HepG2 (cell line): ENCODE measurements at regions not wholly inside any gene's neighbourhood (a gene's known extent, or its start where the extent isn't known, plus 50 kb on each side); places are given as distances from the start of the nearest gene placed in this dataset.

Experiments
- ATAC-seq: fragments of 200-7000 bp; cut with Tn5 transposase; 3 replicates; pipeline ENCODE4 v1.9.1; 2020; ENCODE audit warnings: mild to moderate bottlenecking, moderate library complexity
- BruUV-seq: library from RNA; stranded (reverse); fragments of 400-500 nt; replicated peaks from 2 replicates; lab custom pipeline; 2021; lab: Mats Ljungman, UMichigan
- CTCF ChIA-PET: fragments of 300-600 bp; formaldehyde crosslinking; extraction: SDS; loops from one replicate; lab custom pipeline; 2021; ENCODE audit warnings: low total read pairs, inconsistent platforms, low intra/inter-chr PET ratio; lab: Yijun Ruan, JAX
- POLR2A ChIA-PET: fragments of 350-600 bp; sonication (Branson Sonifier 250); formaldehyde crosslinking; loops from one replicate; lab custom pipeline; 2020; ENCODE audit warnings: antibody characterized with exemption, inconsistent platforms; lab: Yijun Ruan, JAX
- DNase-seq: peaks from one replicate; pipeline ENCODE4 v3.0.0-alpha.2; 2015; ENCODE audit warnings: low spot score
- FAIRE-seq: peaks from 3 replicates; lab custom pipeline; 2011; peaks lifted over from hg19 to GRCh38; lab: Jason Lieb, UNC
- H2AFZ ChIP-seq: one replicate; pipeline ENCODE4 v1.6.1; 2011; ENCODE audit warnings: low read length, inconsistent platforms
- H3K27ac ChIP-seq: fragments of 300-600 bp; 3 replicates; pipeline ENCODE4 v1.8.0; 2011; ENCODE audit warnings: mixed run types, mild to moderate bottlenecking, mixed read lengths, low read length, inconsistent platforms; ENCODE audit not compliant: insufficient read depth; ENCODE audit errors: extremely low read length
- H3K27me3 ChIP-seq, 2 experiments: fragments of 200-600 bp in 1 of 2; 2 replicates in 1 of 2; 3 replicates in 1 of 2; pipeline versions ENCODE4 v1.6.0 to v1.8.0; 2011; ENCODE audit warnings: low read length in 2 of 2, mild to moderate bottlenecking in 2 of 2, moderate library complexity in 2 of 2, inconsistent platforms in 1 of 2; ENCODE audit not compliant: insufficient read depth in 2 of 2, control insufficient read depth in 1 of 2
- H3K36me3 ChIP-seq, 2 experiments: fragments of 200-600 bp in 1 of 2; replicated peaks in 1 of 2; 2 replicates in 1 of 2; 3 replicates in 1 of 2; pipeline versions ENCODE4 v1.5.1 to v1.8.0; 2011; ENCODE audit warnings: low read length in 2 of 2, inconsistent platforms in 1 of 2; ENCODE audit not compliant: insufficient read depth in 2 of 2, control insufficient read depth in 1 of 2
- H3K4me1 ChIP-seq: 2 replicates; pipeline ENCODE4 v1.5.1; 2012; ENCODE audit warnings: low read length, inconsistent platforms; ENCODE audit not compliant: insufficient read depth
- H3K4me2 ChIP-seq: 2 replicates; pipeline ENCODE4 v1.6.0; 2011; ENCODE audit warnings: low read depth, low read length, inconsistent platforms
- H3K4me3 ChIP-seq, 3 experiments: fragments of 200-600 bp in 1 of 3; sonication (generic), shearing (Covaris generic) in 1 of 3; replicated peaks in 1 of 3; 2 replicates each; pipeline ENCODE4 v1.5.1; 2011 to 2016; ENCODE audit warnings: low read length in 3 of 3, inconsistent platforms in 2 of 3, low read depth in 2 of 3, mild to moderate bottlenecking in 2 of 3, control low read depth in 1 of 3, mixed read lengths in 1 of 3; ENCODE audit not compliant: insufficient read depth in 1 of 3
- H3K79me2 ChIP-seq: one replicate; pipeline ENCODE4 v1.6.1; 2011; ENCODE audit warnings: low read length, inconsistent platforms; ENCODE audit not compliant: insufficient read depth
- H3K9ac ChIP-seq: 2 replicates; pipeline ENCODE4 v1.6.0; 2011; ENCODE audit warnings: mild to moderate bottlenecking, low read depth, low read length, inconsistent platforms; ENCODE audit not compliant: insufficient read depth
- H3K9me3 ChIP-seq: 2 replicates; pipeline ENCODE4 v1.5.1; 2012; ENCODE audit warnings: mild to moderate bottlenecking, low read length
- H4K20me1 ChIP-seq: 2 replicates; pipeline ENCODE4 v1.6.0; 2011; ENCODE audit warnings: inconsistent platforms, mild to moderate bottlenecking, low read length, moderate library complexity; ENCODE audit not compliant: insufficient read depth
- NAIF1 ChIP-seq: sonication (generic); formaldehyde crosslinking; IDR thresholded peaks from 2 replicates; pipeline ENCODE4 v1.5.0; 2020; ENCODE audit warnings: mild to moderate bottlenecking, missing genetic modification reagents, borderline replicate concordance
- YY1 ChIP-seq: IDR thresholded peaks from 2 replicates; pipeline ENCODE4 v1.6.1; 2011; ENCODE audit warnings: low read length, low read depth, moderate library complexity, mild to moderate bottlenecking; ENCODE audit not compliant: insufficient read depth, insufficient replicate concordance
- ZFP1 ChIP-seq: IDR thresholded peaks from 2 replicates; pipeline ENCODE4 v1.6.1; 2016
- ZSCAN31 ChIP-seq: sonication (generic); formaldehyde crosslinking; IDR thresholded peaks from 2 replicates; pipeline ENCODE4 v1.5.0; 2020; ENCODE audit warnings: low read depth, mild to moderate bottlenecking, missing genetic modification reagents
- WGBS: methylation state at CpG from one replicate; pipeline ENCODE4 v1.1.6; 2017; ENCODE audit warnings: low lambda C conversion rate; 5-methylcytosine and 5-hydroxymethylcytosine counted together
- in situ Hi-C: cut with HindIII; loops from 2 replicates; pipeline ENCODE4 v1.10.0; 2017; ENCODE audit warnings: low pct_unique_long_range_greater_than_20kb; ENCODE audit not compliant: extremely low pct_ligation_motif_present
- intact Hi-C: fragments of 100-400 bp; cut with micrococcal nuclease; formaldehyde crosslinking; loops from one replicate; pipeline ENCODE4 v1.10.0; 2022; ENCODE audit not compliant: unreplicated experiment

- ChIA-PET CTCF (no interaction called here), POLR2A (no interaction called here)
- FAIRE-seq = no peak
- H3K27ac ChIP-seq = no peak overlapping the region
- no peaks in the 10 kb centered on the region for H3K36me3 ChIP-seq
- no peaks in the 10 kb centered on the region for H3K79me2 ChIP-seq
- TF ChIP-seq ZSCAN31 (CRISPR knock-in tag) = no peak
- H3K27me3 ChIP-seq = no peaks in the 10 kb centered on the region
- DNase-seq = no peak
- no peak for ATAC-seq
- no peak overlapping the region for H3K4me3 ChIP-seq
- no peak overlapping the region for H3K4me2 ChIP-seq
- H3K4me1 ChIP-seq = no peaks in the 10 kb centered on the region
- no peak overlapping the region for H3K9ac ChIP-seq
- intact Hi-C loops = no loop called here
- no peaks in the 10 kb centered on the region for H4K20me1 ChIP-seq
- WGBS = 0% methylated on average over 2 of the region's 2 CpGs
- no peak overlapping the region for H2AFZ ChIP-seq
- no peaks in the 10 kb centered on the region for H3K9me3 ChIP-seq
- BruUV-seq = no TSS peak
- in situ Hi-C loops = no loop called here
These were observed 196.6 kb upstream of the GABRA2 start for GRCh38 chr4:46586566-46586965.

DNA sequence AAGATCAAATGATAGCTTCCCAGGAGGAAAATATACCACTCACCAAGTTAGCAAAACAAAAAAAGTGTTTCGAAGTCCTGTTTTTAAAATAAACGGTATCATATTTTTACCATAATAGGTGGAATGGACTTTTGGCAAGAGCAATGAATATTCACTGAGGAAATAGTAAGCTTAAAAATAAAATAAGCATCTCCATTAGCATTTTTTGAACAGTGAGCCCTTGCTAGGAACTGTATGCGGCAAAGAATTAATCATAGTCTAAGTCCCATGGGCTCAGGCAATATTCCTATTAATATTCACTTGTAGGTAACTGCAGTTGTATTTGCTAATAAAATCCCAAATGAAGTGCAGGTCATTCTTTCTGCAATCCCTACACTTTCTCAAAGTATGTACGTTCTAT, 191.7 kb upstream of the GABRA2 start:
- no peak overlapping the region for H2AFZ ChIP-seq
- H3K27me3 ChIP-seq = no peaks in the 10 kb centered on the region
- ATAC-seq (no peak), FAIRE-seq (no peak), DNase-seq (no peak)
- CTCF ChIA-PET = no interaction called here
- TF ChIP-seq NAIF1 (CRISPR knock-in tag) (no peak), YY1 (no peak), ZFP1 (no peak)
- POLR2A ChIA-PET = no interaction called here
- no peaks in the 10 kb centered on the region for H4K20me1 ChIP-seq
- no TSS peak for BruUV-seq
- WGBS = 35% methylated on average over 4 of the region's 4 CpGs
- intact Hi-C loops = no loop called here
- H3K9me3 ChIP-seq = no peaks in the 10 kb centered on the region
- no peaks in the 10 kb centered on the region for H3K4me1 ChIP-seq
- H3K4me2 ChIP-seq = no peak overlapping the region
- H3K9ac ChIP-seq = no peak overlapping the region
- no peak overlapping the region for H3K27ac ChIP-seq
- no peak overlapping the region for H3K4me3 ChIP-seq
- in situ Hi-C loops = no loop called here
- H3K79me2 ChIP-seq = no peaks in the 10 kb centered on the region
- no peaks in the 10 kb centered on the region for H3K36me3 ChIP-seq
